ENCODE measurements at regions not wholly inside any gene's neighbourhood (a gene's known extent, or its start where the extent isn't known, plus 50 kb on each side); places are given as distances from the start of the nearest gene placed in this dataset.

GRCh38 chr2:16140771-16141640, 200.7 kb downstream of the MYCN start:
- no peak for DNase-seq (ENCODE audit: low read depth, low spot score)

DNA sequence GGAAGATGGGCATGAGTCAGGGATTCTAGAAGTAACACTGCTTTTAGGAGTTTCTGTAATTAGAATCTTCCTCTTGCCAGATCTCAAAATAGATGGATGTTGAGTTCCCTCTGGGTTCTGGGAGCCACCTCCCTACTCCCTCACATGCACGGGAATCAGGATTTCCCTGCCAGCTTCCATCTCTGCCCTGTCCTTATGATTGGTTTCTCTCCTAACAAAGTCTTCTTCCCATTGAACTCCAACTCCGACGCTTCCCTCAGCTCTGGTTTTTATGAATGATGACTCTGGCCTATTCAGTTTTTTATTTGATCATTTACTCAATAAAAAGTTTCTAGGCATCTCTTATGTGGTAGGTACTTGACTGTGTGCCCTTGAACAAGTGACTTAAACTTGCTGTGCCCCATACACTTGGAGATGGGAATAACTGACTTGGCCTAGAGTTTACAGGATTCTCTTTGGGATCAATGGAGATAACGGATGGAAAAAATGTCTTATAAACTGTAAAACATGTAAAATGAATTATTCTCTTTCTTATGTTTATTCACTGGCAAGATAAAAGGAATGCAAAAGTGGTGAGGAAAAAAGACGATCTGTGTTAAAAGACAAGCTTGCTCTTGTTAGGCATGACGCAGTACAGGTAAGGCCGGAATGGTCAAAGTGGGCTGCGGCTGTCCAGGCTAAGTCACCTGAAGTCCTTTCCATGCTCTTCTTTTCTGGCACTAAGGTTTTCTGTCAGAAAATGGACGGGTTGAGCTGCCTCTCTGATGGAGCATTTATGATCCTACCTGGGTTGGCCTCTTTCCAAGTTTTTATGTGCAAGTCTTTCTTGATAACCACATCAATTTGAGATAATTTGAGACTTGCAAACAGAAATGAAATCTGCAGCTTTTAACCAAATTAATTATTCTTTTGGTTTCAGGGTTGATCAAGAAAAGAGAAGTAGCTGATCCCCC, 199.6 kb downstream of the MYCN start:
- no peak for DNase-seq (ENCODE audit: low read depth, low spot score)

DNA sequence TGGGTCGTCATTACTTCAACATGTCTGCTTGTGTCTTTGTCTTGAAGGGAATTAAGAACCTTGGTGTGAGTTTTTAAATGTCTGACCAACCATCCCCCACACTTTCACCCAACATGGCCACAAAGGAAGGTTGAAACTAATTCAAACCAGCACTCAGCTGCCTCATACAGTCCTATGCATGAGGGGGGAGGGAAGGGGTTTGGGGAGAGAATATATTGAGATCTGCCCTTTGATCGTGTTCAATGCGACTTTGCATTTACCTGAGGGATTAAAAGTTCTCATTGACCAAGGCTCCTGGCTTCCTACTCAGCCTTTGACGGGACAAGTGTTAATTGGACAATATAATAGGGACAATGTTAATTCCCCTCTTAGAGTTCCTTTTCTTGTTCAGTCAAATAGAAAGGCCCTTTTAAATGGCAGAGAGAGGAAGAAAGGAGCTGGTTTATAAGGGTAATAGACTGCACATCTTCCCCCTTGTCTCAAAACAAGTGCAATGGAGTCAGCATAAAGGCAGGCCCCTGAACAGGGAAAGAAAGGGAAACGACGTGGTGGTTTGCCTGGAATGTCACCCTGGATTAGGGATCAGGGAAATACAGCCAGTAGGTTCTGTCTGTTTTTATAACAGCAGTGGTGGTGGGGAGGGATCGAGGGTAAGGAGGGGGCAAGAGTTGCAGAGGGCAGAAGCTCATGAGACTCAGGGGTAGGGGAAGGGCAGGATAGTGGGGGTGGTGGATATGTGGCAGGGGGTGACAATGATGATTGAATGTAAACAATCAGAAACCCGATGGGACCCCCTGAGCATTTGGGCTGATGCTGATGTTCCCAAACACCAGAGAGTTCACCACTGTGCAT, 198.7 kb downstream of the MYCN start:
- DNase-seq (ENCODE audit: low read depth, low spot score) = no peak

DNA sequence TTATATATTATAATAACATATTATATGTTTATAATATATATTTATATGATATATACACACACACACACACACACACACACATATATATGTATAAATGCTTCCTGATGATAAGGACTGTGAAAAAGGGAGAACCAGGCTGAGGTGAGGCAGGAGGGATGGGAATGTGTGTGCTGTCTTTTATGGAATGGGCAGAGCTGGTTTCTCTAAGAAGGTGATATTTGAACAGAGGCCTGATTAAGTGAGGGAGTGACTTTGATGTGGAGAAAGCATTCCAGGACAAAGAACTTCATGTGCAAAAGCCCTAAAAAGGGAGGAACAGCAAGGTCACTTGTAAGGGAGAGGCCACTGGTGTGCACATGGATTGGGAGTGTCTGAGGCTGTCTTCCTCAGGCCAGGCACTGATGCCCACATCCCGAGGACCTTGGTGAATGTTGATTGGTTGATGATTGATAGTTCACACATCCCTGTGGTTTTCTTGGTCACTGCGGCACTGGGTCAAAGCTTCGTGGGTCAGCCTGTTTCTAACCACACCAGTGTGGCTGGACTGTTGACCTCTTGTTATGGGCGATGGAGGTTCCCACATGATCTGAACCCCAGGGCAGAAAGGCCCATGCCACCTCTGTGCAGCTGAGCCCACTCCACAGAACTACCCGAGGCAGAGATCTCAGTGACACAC, 196.9 kb downstream of the MYCN start:
- DNase-seq (ENCODE audit: low read depth, low spot score) = no peak

DNA sequence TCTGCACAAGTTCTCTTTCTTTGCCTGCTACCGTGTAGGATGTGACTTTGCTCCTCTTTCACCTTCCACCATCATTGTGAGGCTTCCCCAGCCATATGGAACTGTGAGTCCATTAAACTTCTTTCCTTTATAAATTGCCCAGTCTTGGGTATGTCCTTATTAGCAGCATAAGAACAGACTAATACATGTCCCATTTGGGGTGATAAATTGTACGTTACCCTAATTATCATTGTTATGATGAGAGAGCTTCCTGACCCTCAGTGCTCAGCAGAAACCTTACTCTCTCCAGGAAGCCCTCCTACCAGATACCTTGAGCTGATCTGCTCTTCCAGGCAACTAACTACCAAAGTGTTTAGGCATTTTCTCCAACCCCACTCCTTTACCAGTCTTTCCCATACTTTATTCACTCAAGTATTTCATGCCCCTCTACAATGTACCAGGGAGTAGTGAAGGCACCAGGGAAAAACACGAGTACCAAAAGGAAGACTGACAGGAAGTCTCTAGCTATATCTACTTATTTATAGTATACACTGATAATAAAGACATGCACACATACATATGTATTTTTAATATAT, 196.2 kb downstream of the MYCN start:
- DNase-seq (ENCODE audit: low read depth, low spot score) = no peak

- no peak for DNase-seq (ENCODE audit: low read depth, low spot score)
Measured at GRCh38 chr2:16135913-16136310, 195.6 kb downstream of the MYCN start.

DNA sequence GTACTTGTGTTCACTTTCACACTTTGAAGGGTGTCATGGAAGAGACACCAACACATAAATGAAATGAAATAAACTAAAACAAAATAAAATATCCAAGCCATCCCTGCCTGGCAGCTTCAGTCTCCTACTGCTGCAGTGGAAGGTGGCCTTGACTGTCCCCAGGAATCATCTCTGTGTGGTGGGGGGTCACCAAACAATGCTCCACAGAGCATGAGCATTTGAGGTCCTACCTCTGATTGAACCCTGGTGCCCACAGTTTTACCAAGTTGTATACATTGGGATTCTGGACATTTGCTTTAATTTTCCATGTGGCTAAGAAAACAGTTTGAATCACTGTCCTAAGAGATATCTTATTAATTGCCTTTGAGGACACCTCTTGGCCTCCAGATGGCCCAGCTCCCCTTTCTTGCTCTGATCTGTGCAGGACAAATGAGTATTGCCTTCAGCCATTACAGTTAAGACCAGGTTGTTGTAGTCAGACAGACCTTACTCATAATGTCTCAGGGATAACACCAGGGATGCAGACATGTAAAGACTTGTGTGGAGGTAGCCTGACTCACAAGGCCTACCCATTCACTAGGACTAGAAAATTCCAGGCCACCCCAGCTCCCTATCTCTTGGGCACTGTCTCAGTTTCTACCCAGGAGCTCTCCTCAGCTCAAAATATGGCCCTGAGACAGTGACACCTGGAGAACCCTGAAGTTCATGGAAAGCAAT, 195.0 kb downstream of the MYCN start:
- DNase-seq (ENCODE audit: low read depth, low spot score) = no peak

DNA sequence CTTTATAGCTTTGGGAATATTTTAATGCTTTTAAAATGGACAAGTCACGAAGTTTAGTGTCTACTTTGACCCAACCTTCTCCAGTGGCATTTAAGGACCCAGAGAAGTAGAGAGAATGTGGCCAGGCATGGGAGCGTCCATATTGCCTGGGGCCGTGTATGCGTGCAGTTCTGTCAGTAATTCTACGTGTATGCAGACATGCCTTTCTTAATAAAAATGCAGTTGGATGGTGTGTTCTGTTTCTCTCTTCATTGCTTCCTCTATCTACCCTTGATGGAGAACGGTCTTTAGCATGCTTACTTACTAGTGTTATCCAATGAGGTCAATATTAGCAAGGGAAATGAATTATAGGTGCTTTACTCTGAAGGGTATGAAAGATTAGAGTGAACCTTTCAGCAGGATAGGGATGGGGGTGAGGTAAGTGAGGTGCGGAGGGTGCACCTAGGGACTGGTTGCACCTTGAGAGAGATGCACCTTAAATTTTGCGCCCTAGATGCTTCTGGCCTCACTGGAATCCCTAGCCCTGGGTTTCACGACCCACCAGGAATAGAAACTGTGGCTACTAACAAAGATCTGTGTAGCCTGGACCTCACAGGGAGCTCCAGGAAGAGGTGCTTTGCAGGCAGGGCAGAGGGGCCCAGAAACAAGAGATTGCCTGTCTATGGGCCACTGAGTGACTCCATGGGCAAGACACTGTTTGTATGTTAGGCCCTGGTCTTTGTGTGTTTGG, 194.3 kb downstream of the MYCN start:
- DNase-seq (ENCODE audit: low read depth, low spot score) = no peak

- no peak for DNase-seq (ENCODE audit: low read depth, low spot score)
Measured at GRCh38 chr2:16130906-16131400, 190.6 kb downstream of the MYCN start.

DNA sequence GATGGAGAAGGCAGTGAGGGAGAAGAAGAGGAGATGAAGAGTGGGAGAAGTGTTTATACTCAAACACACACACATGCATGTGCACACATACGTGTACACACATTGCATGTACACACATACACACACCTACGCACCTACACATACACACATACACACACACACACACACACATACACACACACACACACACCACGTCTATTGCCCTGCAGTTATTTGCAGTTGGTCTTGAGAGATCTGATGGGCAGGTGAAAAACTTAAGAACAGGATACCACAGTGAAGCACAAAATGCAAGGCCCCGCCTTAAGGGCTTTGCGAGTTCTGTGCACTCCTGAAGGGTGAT, 190.2 kb downstream of the MYCN start:
- no peak for DNase-seq (ENCODE audit: low read depth, low spot score)

DNA sequence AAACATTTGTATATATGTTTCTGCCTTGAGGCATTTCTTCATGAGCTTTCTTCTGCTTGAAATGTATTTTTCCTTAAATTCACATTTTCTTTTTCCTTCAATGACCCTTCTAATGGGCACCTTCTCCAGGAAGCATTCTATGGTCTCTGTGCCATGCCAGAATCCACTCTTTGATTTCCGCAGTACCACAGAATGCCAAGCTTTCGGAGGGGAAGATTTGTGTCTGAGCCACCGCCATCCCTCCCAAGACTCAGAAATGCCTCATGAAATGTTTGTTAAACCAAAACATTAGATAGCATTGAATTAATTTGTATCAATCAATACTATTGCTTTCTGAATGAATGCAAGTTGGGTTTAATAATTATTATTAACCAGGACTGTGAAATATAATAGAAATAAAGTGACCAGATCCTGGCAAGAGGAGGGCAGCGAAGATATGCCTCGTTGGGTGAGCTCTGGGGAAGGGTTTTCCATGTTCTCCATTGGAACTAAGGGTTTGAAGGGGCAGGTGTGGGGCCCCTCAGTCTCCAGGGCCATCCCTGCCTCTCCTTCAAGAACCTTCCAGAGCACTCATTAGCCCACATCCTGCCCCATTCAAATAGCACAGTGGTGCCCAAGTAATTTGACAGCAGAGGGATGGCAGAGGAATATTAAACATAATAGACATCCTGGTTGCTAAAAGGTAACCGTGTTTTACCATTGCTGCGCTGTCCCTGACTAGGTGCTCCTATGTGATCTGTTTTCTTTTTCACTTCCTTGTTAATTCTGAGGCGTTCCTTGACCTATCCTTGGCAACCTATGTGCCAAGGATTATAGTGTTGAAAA, 189.6 kb downstream of the MYCN start:
- DNase-seq (ENCODE audit: low read depth, low spot score) = no peak

DNA sequence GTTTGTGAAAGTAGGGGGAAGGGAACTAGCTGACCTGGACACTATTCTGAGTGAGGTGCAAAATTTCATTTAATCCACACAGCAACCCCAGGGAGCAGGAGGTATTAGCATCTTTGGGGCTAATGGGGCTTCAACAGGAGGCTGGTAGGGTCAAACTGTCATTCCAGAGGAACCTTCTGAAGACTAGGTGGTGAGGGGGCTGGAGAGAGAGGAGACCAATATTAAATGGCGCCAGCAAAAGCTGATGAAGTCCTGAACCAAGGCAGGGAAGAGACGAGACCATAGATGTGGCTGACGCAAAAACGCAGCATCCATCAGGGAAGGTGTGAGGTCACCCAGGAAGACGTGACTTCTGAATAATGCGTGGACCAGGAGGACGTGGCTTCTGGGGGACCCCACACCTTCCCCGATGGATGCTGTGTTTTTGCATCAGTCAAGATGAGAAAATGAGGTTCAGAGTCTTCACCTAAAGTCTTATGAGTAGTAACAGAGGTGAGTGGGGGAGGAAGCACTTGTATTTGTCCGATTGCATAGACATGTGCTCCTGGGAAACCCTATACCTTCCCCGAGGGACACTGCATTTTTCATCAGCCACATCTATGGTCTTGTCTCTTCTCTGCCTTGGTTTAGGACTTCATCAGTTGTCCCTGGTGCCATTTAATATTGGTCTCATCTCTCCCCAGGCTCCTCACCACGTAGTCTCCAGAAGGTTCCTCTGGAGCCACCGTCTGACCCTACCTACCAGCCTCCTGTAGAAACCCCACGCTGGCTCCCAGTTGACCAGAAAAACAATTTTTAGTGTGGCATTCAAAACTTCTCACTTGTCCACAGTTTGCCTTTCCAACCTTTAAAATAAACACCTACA, 188.6 kb downstream of the MYCN start:
- no peak for DNase-seq (ENCODE audit: low read depth, low spot score)

DNA sequence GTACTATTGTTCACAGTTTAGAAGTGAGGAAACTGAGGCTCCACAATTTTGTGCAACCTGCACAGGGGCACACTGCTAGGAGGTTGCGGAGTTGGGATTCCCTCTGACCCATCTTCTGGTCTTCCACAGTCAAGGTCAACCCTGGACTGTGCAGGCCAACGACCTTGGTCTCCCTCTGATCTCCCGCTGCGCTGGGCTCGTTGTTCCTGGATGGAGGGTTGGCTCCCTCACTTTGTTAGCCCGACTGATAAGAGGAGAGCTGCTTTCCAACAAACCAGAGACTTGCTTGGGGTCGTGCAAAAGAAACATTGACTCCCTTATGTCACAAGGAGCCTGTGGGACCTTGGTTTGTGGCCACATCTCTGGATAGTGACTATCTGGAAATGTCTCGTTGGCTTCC, 187.6 kb downstream of the MYCN start:
- no peak for DNase-seq (ENCODE audit: low read depth, low spot score)

DNA sequence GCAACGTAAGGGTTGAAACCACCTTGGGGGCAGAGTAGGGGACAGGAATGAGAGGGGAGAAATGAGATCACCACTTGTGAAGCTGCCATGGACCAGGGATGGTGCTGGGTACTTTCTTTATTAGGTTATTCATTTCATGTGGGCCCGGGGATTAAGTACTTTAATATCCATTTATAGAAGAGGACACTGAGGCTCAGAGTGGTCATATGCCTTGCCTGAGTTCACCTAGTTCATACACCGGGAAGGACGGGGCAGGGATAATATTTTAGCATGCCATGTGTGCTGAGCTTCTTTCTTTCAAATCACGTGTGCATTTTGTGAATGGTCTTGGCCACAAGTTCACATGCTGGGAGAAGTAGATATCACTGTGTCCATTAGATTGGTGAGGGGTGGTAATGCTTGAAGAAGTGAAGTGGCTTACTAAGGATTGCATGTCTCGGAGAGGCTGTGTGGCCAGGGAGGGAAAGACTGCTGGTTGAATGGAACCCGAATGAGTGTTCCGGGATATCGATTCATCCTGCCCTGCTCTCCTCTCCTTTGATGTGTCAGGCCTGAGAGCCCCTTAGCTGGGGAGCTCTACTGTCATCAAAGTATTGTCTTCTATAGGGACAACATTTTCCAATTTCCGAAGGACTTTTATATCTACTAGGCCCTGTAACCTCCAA, 187.1 kb downstream of the MYCN start:
- DNase-seq (ENCODE audit: low read depth, low spot score) = no peak

GRCh38 chr2:16126517-16127275, 186.3 kb downstream of the MYCN start:
- no peak for DNase-seq (ENCODE audit: low read depth, low spot score)

Data from activated CD4-positive, CD25-positive, alpha-beta regulatory T cell treated with anti-CD3 and anti-CD28 coated beads, Interleukin-2, amount 50 U/mL, for 16 hours (primary cell).